Panc1 (cell line): ENCODE measurements at regions not wholly inside any gene's neighbourhood (a gene's known extent, or its start where the extent isn't known, plus 50 kb on each side); places are given as distances from the start of the nearest gene placed in this dataset.

ENCODE experiments used
- ATAC-seq: fragments of 200-7000 bp; cut with Tn5 transposase; 2 replicates; pipeline ENCODE4 v1.9.1; 2020; ENCODE audit warnings: mild to moderate bottlenecking, moderate library complexity
- BruUV-seq: library from RNA; stranded (reverse); fragments of 400-500 nt; replicated peaks from 2 replicates; lab custom pipeline; 2021; lab: Mats Ljungman, UMichigan
- CTCF ChIA-PET: fragments of 300-600 bp; sonication (Branson Sonifier 250); formaldehyde crosslinking; loops from one replicate; lab custom pipeline; 2022; ENCODE audit warnings: antibody characterized with exemption; lab: Charles Lee
- POLR2A ChIA-PET: fragments of 300-600 bp; sonication (Branson Sonifier 250); formaldehyde crosslinking; loops from one replicate; lab custom pipeline; 2022; ENCODE audit warnings: antibody characterized with exemption; lab: Charles Lee
- DNase-seq: peaks from one replicate; pipeline ENCODE4 v3.0.0-alpha.2; 2010; ENCODE audit warnings: low read depth, low spot score
- H3K27ac ChIP-seq: 2 replicates; pipeline ENCODE4 v1.5.1; 2011; ENCODE audit warnings: mild to moderate bottlenecking, low read length, inconsistent platforms
- H3K27me3 ChIP-seq: fragments of 200-500 bp; sonication (Bioruptor generic); 2 replicates; pipeline ENCODE4 v1.6.0; 2014; ENCODE audit warnings: low read length, inconsistent platforms; ENCODE audit not compliant: control insufficient read depth, insufficient read depth
- H3K36me3 ChIP-seq: fragments of 200-500 bp; sonication (Bioruptor generic); 2 replicates; pipeline ENCODE4 v1.5.1; 2014; ENCODE audit warnings: inconsistent platforms, mild to moderate bottlenecking, low read length, moderate library complexity; ENCODE audit not compliant: control insufficient read depth, insufficient read depth
- H3K4me1 ChIP-seq: 2 replicates; pipeline ENCODE4 v1.5.1; 2011; ENCODE audit warnings: inconsistent platforms, mild to moderate bottlenecking, low read length, moderate library complexity; ENCODE audit not compliant: control insufficient read depth, insufficient read depth
- H3K4me3 ChIP-seq, 2 experiments: 2 replicates each; pipeline ENCODE4 v1.5.1; 2011 to 2012; ENCODE audit warnings: low read depth in 2 of 2, low read length in 2 of 2, mild to moderate bottlenecking in 2 of 2, inconsistent platforms in 1 of 2, moderate library complexity in 1 of 2
- H3K9me3 ChIP-seq: fragments of 200-500 bp; sonication (Bioruptor generic); 2 replicates; pipeline ENCODE4 v1.5.1; 2014; ENCODE audit warnings: low read depth, mild to moderate bottlenecking, inconsistent platforms, low read length, moderate library complexity; ENCODE audit not compliant: control insufficient read depth, insufficient read depth
- POLR2AphosphoS5 ChIP-seq: IDR thresholded peaks from 2 replicates; pipeline ENCODE4 v1.6.1; 2012; ENCODE audit warnings: mild to moderate bottlenecking, low read depth, low read length, moderate library complexity
- SIN3A ChIP-seq: IDR thresholded peaks from 2 replicates; pipeline ENCODE4 v1.6.1; 2012; ENCODE audit warnings: low read depth, mild to moderate bottlenecking, low read length, moderate library complexity, borderline replicate concordance; ENCODE audit not compliant: insufficient read depth
- TCF7L2 ChIP-seq: IDR thresholded peaks from 2 replicates; pipeline ENCODE4 v1.6.1; 2011; ENCODE audit warnings: mild to moderate bottlenecking, low read depth, low read length, inconsistent platforms
- in situ Hi-C: cut with HindIII; loops from 2 replicates; pipeline ENCODE4 v1.10.0; 2016; ENCODE audit warnings: low sequenced_read_pairs, low pct_unique_long_range_greater_than_20kb
- intact Hi-C: fragments of 100-400 bp; cut with micrococcal nuclease; formaldehyde crosslinking; loops from one replicate; pipeline ENCODE4 v1.10.0; 2022; ENCODE audit not compliant: unreplicated experiment
- TF ChIP-seq, protein P1 (sequence below): fragments of 450-650 bp; IDR thresholded peaks from 2 replicates; pipeline ENCODE4 v1.5.1; 2017; ENCODE audit warnings: mild to moderate bottlenecking
- TF ChIP-seq, protein P2 (sequence below), 2 experiments: IDR thresholded peaks; 2 replicates each; pipeline ENCODE4 v1.6.1; 2011 to 2012; ENCODE audit warnings: low read depth in 2 of 2, control low read depth in 1 of 2, low read length in 1 of 2, mild to moderate bottlenecking in 1 of 2, moderate library complexity in 1 of 2; ENCODE audit not compliant: insufficient read depth in 1 of 2

DNA sequence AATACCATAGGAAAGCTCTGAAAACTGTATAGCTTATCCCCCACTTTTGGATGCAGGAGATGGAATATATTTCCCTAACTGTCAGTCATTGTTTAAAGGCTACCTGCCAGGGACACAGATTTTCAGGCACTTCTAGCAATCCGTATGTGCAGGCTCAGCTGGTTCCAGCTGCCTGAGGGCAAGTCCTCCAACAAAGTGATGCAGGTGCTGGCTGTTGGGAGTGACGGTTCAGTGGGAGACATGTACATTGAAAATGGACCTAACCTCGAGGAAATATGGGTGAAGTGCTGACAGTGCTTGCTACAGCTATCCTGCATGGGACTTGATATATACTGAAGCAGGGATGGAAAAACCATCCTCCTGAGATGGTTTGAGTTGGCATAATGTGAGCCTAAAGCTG, 153.1 kb upstream of the GAP43 start:
- no peak for ATAC-seq
- Histone ChIP-seq H3K4me1 (no peaks in the 10 kb centered on the region), H3K27me3 (no peaks in the 10 kb centered on the region), H3K27ac (no peak overlapping the region), H3K9me3 (no peaks in the 10 kb centered on the region), H3K36me3 (no peaks in the 10 kb centered on the region), H3K4me3 (no peak overlapping the region)
- ChIA-PET CTCF (no interaction called here), POLR2A (no interaction called here)
- BruUV-seq, result no TSS peak
- in situ Hi-C loops (no loop called here), intact Hi-C loops (no loop called here)
- TF ChIP-seq, protein P1, sequence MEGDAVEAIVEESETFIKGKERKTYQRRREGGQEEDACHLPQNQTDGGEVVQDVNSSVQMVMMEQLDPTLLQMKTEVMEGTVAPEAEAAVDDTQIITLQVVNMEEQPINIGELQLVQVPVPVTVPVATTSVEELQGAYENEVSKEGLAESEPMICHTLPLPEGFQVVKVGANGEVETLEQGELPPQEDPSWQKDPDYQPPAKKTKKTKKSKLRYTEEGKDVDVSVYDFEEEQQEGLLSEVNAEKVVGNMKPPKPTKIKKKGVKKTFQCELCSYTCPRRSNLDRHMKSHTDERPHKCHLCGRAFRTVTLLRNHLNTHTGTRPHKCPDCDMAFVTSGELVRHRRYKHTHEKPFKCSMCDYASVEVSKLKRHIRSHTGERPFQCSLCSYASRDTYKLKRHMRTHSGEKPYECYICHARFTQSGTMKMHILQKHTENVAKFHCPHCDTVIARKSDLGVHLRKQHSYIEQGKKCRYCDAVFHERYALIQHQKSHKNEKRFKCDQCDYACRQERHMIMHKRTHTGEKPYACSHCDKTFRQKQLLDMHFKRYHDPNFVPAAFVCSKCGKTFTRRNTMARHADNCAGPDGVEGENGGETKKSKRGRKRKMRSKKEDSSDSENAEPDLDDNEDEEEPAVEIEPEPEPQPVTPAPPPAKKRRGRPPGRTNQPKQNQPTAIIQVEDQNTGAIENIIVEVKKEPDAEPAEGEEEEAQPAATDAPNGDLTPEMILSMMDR, result no peak
- TF ChIP-seq, protein P2, sequence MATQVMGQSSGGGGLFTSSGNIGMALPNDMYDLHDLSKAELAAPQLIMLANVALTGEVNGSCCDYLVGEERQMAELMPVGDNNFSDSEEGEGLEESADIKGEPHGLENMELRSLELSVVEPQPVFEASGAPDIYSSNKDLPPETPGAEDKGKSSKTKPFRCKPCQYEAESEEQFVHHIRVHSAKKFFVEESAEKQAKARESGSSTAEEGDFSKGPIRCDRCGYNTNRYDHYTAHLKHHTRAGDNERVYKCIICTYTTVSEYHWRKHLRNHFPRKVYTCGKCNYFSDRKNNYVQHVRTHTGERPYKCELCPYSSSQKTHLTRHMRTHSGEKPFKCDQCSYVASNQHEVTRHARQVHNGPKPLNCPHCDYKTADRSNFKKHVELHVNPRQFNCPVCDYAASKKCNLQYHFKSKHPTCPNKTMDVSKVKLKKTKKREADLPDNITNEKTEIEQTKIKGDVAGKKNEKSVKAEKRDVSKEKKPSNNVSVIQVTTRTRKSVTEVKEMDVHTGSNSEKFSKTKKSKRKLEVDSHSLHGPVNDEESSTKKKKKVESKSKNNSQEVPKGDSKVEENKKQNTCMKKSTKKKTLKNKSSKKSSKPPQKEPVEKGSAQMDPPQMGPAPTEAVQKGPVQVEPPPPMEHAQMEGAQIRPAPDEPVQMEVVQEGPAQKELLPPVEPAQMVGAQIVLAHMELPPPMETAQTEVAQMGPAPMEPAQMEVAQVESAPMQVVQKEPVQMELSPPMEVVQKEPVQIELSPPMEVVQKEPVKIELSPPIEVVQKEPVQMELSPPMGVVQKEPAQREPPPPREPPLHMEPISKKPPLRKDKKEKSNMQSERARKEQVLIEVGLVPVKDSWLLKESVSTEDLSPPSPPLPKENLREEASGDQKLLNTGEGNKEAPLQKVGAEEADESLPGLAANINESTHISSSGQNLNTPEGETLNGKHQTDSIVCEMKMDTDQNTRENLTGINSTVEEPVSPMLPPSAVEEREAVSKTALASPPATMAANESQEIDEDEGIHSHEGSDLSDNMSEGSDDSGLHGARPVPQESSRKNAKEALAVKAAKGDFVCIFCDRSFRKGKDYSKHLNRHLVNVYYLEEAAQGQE (IDR thresholded peaks at IDR 0.05; ENCODE audit: insufficient read depth in 1 of 2, low read depth in 2 of 2, low read length in 1 of 2), result no peak
- TF ChIP-seq SIN3A, result no peak
- TF ChIP-seq TCF7L2, result no peak
- TF ChIP-seq POLR2AphosphoS5, result no peak
- no peak for DNase-seq

DNA sequence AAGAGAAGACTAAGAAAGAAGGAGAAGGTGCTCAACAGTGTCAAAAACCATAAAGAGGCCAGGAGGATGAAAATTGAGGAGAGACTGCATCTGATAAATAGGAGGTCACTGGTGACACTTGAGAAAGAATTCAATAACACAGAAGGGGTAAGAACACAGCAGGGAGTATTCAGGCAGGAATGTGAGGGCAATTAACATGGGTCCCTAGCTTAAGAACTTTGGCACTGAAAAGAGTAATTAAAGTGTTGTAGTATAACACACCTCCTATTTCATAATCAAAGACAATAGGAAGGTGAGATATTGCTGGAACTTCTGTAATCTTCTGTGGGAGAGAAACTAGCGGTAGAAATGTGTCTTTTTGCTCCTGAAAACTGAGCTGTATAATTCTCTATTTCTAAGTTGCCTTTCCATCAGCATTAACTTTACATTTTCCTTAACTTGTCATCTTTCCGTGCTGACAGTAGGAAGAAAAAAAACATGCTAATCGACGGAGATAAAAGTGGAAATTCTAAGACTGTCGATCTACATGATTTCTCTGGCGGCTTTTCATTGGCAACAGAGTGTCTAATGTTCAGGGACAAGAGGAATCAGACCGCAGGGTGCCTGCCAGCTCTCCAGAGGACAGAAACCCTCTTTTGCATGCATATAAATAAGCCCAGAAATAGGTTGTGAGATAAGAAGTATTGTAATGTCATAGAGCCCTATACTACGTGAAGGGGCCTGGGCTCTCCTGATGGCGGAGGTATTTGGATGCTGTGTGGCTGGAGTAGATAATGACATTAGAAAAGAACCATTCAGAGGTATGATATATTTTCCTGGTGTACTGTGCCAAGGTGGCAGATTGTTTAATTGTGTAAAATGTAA, 147.9 kb upstream of the GAP43 start:
- H3K4me1 ChIP-seq, result no peaks in the 10 kb centered on the region
- H3K9me3 ChIP-seq, result no peaks in the 10 kb centered on the region
- no peak overlapping the region for H3K27ac ChIP-seq
- intact Hi-C loops (no loop called here), in situ Hi-C loops (no loop called here)
- ATAC-seq, result no peak
- no peaks in the 10 kb centered on the region for H3K36me3 ChIP-seq
- no peaks in the 10 kb centered on the region for H3K27me3 ChIP-seq
- H3K4me3 ChIP-seq, result no peak overlapping the region
- no peak for DNase-seq
- CTCF ChIA-PET, result no interaction called here
- no TSS peak for BruUV-seq
- POLR2A ChIA-PET, result no interaction called here
- TF ChIP-seq, protein P1, result no peak
- TF ChIP-seq TCF7L2, result no peak
- TF ChIP-seq SIN3A, result no peak
